B cell (primary cell): ENCODE measurements at regions not wholly inside any gene's neighbourhood (a gene's known extent, or its start where the extent isn't known, plus 50 kb on each side); places are given as distances from the start of the nearest gene placed in this dataset.

Experiments
- CTCF ChIP-seq: fragments of 200-600 bp; IDR thresholded peaks from one replicate; pipeline ENCODE4 v1.8.0; 2022; ENCODE audit warnings: antibody characterized with exemption, mild to moderate bottlenecking
- EZH2 ChIP-seq: IDR thresholded peaks from 2 replicates; pipeline ENCODE4 v1.6.1; 2012; ENCODE audit warnings: borderline replicate concordance, low read depth, mild to moderate bottlenecking, moderate library complexity, low read length; ENCODE audit not compliant: insufficient read depth, poor library complexity, severe bottlenecking

GRCh38 chr5:125219710-125220109, 473.3 kb upstream of the ZNF608 start:
- TF ChIP-seq CTCF (no peak), EZH2 (no peak)
